Immature natural killer cell (primary cell): ENCODE measurements at regions not wholly inside any gene's neighbourhood (a gene's known extent, or its start where the extent isn't known, plus 50 kb on each side); places are given as distances from the start of the nearest gene placed in this dataset.

Experiments used
- DNase-seq, 3 donors: peaks; one replicate each; pipeline ENCODE4 v3.0.0; 2022; ENCODE audit warnings: mixed read lengths in 1 of 3
- H3K27ac Mint-ChIP-seq, 6 donors: one replicate each; pipeline ENCODE4 v1.8.0; 2020; ENCODE audit warnings: mixed read lengths in 6 of 6, mild to moderate bottlenecking in 5 of 6, inconsistent platforms in 4 of 6, moderate library complexity in 3 of 6
- H3K27me3 Mint-ChIP-seq, 3 donors: one replicate each; pipeline ENCODE4 v1.8.0; 2020 to 2021; ENCODE audit warnings: low read depth in 3 of 3, mild to moderate bottlenecking in 3 of 3, mixed read lengths in 3 of 3, moderate library complexity in 3 of 3, inconsistent platforms in 1 of 3
- H3K36me3 Mint-ChIP-seq, 3 donors: one replicate each; pipeline ENCODE4 v1.8.0; 2020; ENCODE audit warnings: mixed read lengths in 3 of 3, inconsistent platforms in 2 of 3, mild to moderate bottlenecking in 2 of 3
- H3K4me1 Mint-ChIP-seq, 2 donors: one replicate each; pipeline ENCODE4 v1.8.0; 2020; ENCODE audit warnings: inconsistent platforms in 2 of 2, mild to moderate bottlenecking in 2 of 2, mixed read lengths in 2 of 2, moderate library complexity in 1 of 2
- H3K4me3 Mint-ChIP-seq, 5 donors: one replicate each; pipeline ENCODE4 v1.8.0; 2020; ENCODE audit warnings: mild to moderate bottlenecking in 5 of 5, mixed read lengths in 5 of 5, inconsistent platforms in 3 of 5, moderate library complexity in 3 of 5
- H3K9me3 Mint-ChIP-seq, 6 donors: one replicate each; pipeline ENCODE4 v1.8.0; 2020; ENCODE audit warnings: mild to moderate bottlenecking in 6 of 6, mixed read lengths in 6 of 6, inconsistent platforms in 4 of 6, moderate library complexity in 3 of 6

DNA sequence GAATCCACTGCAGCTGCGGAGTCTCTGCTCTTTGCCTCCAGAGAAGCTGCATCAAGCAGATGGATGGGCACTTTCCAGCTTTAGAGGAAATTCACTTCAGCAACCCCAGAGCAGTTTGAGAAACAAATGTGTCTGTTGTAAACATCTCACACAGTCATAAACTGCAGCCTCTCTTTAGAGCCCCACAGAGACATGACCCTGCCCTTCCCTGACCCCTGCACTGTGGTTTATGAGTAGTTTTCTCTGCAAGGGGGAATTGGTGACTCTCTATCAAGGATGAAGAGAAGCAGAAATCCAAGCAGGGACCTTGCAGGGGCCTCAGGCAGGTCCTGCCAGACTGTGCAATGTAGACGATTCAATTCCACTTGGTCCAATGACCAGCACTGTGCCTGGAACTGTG lies 160.2 kb downstream of the SH2D4B start:
- Mint-ChIP-seq H3K4me3 (no peak overlapping the region), H3K36me3 (no peaks in the 10 kb centered on the region), H3K27ac (no peak overlapping the region), H3K9me3 (no peaks in the 10 kb centered on the region), H3K4me1 (no peaks in the 10 kb centered on the region), H3K27me3 (peaks cover 0 to 2% (median 0%) of the 10 kb centered on the region in 3 donors)
- no peak for DNase-seq

DNA sequence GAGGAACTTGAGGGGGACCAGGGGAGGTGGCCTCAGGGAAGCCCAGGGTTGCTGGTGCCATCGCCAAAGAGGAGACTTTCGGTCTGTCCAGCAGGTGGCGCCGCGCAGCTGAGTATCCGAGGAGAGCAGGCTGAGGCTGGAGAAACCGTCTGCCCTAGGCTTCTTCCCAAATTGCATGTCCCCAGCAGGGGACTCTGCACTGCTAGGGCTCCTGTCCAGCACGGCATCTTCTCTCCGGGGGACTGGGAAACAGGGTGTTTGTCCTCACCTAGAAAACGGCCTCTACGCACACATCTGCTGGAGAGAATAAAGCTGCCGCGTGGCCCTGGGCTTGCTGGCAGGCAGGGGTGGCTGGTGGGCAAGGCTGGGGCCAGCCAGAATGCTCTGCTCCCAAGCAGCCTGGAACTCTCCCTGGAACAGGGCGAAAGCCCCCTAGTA lies 161.9 kb downstream of the SH2D4B start:
- DNase-seq: peak; percentile 10 to 34 (median 19)
- H3K36me3 Mint-ChIP-seq: no peaks in the 10 kb centered on the region
- no peak overlapping the region for H3K4me3 Mint-ChIP-seq
- no peak overlapping the region for H3K27ac Mint-ChIP-seq
- no peaks in the 10 kb centered on the region for H3K4me1 Mint-ChIP-seq
- no peaks in the 10 kb centered on the region for H3K9me3 Mint-ChIP-seq
- peaks cover 0 to 2% (median 0%) of the 10 kb centered on the region in 3 donors for H3K27me3 Mint-ChIP-seq

DNA sequence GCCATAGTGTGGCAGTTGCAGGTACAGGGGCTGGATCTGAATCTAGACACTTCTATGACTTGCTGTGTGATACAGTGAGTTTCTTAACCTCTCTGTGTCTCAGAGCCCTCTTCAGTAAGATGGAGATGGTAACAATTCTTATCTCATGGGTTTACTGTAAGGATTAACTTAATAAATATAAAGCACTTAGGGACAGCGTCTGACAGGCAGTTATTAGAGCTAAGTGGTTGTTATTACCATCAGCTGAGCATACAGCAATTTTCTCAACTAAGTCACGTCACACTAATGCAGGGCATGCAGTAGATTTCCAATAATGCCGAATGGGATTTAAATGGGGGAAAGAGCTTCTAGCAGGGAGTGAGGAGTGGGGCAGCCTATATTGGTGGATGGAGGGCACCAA lies 162.6 kb downstream of the SH2D4B start:
- H3K36me3 Mint-ChIP-seq: no peaks in the 10 kb centered on the region
- no peak overlapping the region for H3K4me3 Mint-ChIP-seq
- H3K9me3 Mint-ChIP-seq: no peaks in the 10 kb centered on the region
- peaks cover 0 to 2% (median 0%) of the 10 kb centered on the region in 3 donors for H3K27me3 Mint-ChIP-seq
- DNase-seq: no peak
- H3K27ac Mint-ChIP-seq: no peak overlapping the region
- H3K4me1 Mint-ChIP-seq: no peaks in the 10 kb centered on the region

DNA sequence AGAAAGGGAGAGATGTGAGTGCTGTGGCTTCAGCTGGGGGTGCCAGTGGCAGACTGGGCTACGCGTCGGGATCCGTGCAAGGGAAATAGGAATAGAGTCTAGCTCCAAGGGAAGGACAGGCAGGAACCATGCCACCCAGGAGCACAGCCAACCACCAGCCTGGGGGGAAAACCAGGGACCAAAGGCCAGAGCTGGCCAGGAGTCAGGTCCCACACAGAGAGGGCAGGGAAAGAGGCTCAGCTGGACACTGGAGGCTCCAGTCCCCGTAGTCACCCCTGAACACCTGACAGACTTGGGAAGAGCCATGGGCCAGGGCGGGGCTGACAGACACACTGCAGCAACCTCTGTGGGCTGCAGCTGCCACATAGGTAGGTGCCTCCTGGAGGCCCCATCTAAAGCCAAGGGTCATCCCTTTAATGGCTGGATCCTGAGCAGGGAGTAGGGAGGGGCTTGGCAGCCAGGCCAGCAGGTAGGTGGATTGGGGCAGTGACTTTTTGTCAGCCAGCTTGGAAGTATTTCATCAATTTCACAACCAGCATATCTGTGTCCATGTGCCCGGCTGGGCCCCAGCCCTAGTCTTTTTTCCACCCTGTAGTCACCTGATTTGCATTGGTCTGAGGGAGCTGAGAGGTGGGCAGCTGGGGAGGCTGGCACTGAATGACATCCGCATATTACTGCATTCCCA lies 163.2 kb downstream of the SH2D4B start:
- no peaks in the 10 kb centered on the region for H3K4me1 Mint-ChIP-seq
- H3K27ac Mint-ChIP-seq: no peak overlapping the region
- H3K9me3 Mint-ChIP-seq: no peaks in the 10 kb centered on the region
- no peaks in the 10 kb centered on the region for H3K36me3 Mint-ChIP-seq
- peaks cover 0 to 2% (median 0%) of the 10 kb centered on the region in 3 donors for H3K27me3 Mint-ChIP-seq
- H3K4me3 Mint-ChIP-seq: no peak overlapping the region
- DNase-seq: no peak

DNA sequence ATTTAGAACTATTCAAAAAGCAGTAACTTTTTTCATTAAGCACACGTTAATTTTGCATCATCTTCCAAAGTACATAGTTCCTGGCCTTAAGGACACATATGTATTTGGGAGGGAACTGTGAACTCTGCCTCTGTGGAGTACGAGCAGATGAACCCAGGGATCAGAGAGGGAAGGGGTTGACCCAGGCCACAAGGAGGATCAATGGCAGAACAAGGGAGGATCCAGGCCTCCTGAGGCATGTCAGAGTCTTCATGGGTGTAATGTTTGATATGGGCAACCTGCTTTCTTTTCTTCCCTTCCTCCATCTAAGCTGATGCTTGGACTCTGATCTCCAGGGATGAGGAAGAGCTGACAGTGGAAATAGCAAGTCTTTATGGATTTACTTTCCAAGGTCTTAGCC lies 164.0 kb downstream of the SH2D4B start:
- H3K9me3 Mint-ChIP-seq: no peaks in the 10 kb centered on the region
- H3K4me1 Mint-ChIP-seq: no peaks in the 10 kb centered on the region
- peaks cover 0 to 2% (median 0%) of the 10 kb centered on the region in 3 donors for H3K27me3 Mint-ChIP-seq
- no peaks in the 10 kb centered on the region for H3K36me3 Mint-ChIP-seq
- H3K27ac Mint-ChIP-seq: no peak overlapping the region
- no peak for DNase-seq
- H3K4me3 Mint-ChIP-seq: no peak overlapping the region

DNA sequence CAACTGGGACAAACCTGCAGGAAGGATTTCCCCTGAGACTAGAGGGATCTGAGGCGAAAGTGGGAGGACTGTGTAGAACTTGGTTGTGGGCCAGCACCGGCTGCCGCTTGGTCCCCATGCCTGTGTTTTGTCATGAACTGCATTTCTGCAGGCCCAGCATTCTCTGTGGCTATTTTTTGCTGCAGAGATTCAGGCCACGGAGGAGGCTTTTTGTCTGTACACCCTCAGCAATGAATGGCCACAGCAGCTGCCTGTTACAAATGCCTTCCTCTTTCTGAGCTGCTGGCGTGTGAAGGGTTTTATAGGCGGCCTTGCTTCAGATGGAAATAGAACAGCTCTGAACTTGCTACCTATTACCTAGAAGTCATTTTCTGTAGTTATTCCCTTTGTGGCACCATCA lies 164.4 kb downstream of the SH2D4B start:
- Mint-ChIP-seq H3K27ac (no peak overlapping the region), H3K9me3 (no peaks in the 10 kb centered on the region), H3K36me3 (no peaks in the 10 kb centered on the region), H3K4me1 (no peaks in the 10 kb centered on the region), H3K4me3 (no peak overlapping the region), H3K27me3 (peaks cover 0 to 2% (median 0%) of the 10 kb centered on the region in 3 donors)
- no peak for DNase-seq

DNA sequence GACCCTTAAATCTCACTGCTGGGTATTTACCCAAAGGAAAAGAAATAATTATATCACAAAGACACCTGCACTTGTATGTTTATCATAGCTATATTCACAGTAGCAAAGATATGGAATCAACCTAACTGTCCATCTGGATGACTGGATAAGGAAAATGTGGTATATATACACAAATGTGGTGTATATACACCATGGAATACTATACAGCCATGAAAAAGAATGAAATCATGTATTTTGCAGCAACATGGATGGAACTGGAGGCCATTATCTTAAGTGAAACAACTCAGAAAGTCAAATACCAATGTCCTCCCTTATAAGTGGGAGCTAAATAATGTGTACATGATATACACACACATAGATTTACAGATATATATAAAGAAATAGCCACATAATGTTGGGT lies 168.2 kb downstream of the SH2D4B start:
- Mint-ChIP-seq H3K4me3 (no peak overlapping the region), H3K4me1 (no peaks in the 10 kb centered on the region), H3K27ac (no peak overlapping the region), H3K36me3 (no peaks in the 10 kb centered on the region), H3K27me3 (peaks cover 0 to 2% (median 2%) of the 10 kb centered on the region in 3 donors), H3K9me3 (no peaks in the 10 kb centered on the region)
- no peak for DNase-seq

DNA sequence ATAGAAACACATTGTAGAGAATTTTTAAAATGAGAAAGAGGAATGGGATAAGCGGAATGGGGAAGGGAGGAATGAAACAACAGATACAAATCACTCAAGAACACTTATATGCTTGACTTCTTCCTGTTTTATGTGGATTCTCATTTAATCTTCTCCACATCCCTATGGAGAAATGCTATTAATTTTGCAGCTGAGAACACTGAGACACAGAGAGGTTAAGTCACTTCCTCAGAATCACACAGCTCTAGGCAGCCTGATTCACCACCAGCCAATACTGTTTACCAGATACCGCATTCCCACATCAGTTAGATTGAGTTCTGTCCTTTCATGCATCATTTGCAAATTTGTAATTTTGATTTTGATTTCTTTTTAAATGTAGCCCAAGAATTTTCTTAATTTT lies 170.5 kb downstream of the SH2D4B start:
- H3K4me3 Mint-ChIP-seq: no peak overlapping the region
- no peaks in the 10 kb centered on the region for H3K36me3 Mint-ChIP-seq
- H3K27ac Mint-ChIP-seq: no peak overlapping the region
- H3K9me3 Mint-ChIP-seq: no peaks in the 10 kb centered on the region
- H3K27me3 Mint-ChIP-seq: peaks cover 0 to 2% (median 2%) of the 10 kb centered on the region in 3 donors
- H3K4me1 Mint-ChIP-seq: no peaks in the 10 kb centered on the region
- no peak for DNase-seq

DNA sequence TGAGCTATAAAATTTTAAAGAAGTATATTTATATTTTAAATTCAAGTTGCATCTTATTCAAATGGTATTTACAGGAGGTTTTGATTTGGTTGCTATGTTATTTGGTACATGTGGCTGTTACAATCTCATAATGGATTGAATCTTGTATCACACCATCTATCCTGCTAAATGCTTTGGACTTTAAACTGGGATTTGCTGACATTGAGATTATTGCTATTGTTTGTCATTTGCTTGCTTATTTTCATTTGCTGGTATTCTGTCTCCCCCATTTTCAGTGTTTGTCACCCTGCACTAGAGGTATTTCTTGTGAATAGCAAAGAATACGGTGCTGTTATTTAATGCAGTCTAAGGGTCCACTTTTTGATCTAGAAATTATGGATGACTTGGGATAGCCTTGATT lies 171.1 kb downstream of the SH2D4B start:
- no peak for DNase-seq
- Mint-ChIP-seq H3K4me3 (no peak overlapping the region), H3K9me3 (no peaks in the 10 kb centered on the region), H3K27ac (no peak overlapping the region), H3K36me3 (no peaks in the 10 kb centered on the region), H3K27me3 (peaks cover 0 to 2% (median 2%) of the 10 kb centered on the region in 3 donors), H3K4me1 (no peaks in the 10 kb centered on the region)

DNA sequence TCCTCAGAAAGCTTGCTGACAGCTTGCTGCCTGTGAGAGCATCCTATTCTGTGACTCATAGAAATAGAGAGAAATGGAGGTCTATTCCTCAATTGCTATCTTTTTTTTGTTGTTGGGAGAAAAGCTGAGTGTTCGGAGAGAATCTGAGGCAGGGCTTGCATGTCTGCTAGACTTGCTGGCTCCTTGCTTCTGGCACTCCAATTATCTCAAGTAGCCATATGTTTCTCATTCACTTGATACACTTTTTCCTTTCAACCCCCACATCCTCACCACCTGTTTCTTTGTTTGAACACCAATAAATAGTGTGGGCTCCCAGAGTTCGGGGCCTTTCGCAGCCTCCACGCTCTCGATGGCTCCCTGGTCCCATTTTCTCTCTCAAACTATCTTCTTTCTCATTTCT lies 172.2 kb downstream of the SH2D4B start:
- Mint-ChIP-seq H3K9me3 (no peaks in the 10 kb centered on the region), H3K4me1 (no peaks in the 10 kb centered on the region), H3K27ac (no peak overlapping the region), H3K4me3 (no peak overlapping the region), H3K36me3 (no peaks in the 10 kb centered on the region), H3K27me3 (peaks cover 0 to 2% (median 0%) of the 10 kb centered on the region in 3 donors)
- DNase-seq: no peak

DNA sequence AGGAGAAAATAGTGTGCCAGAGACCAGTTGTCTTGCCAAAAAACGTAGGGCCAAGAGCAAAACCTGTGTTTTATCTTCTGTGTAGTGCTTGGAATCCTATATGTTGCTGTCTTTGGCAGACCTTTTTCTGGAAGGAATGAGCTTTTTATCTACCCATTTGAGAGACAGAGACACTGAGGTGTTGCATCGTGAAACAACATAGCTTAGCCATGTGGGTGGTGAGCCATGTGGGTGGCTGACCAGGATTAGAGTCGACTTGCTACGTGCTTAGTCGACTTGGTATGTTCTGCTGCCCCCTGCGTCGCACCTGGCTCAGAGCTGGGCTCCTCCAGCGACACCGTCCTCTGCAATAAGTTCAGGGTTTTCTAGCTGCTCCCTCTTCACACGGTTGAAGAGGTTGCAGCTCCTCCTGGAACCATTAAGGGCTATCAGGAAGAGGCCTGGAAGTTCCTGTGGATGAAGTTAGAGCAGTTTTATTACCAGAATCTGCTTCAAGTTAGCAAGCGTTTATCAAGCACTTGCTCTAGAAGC lies 175.8 kb downstream of the SH2D4B start:
- DNase-seq: no peak
- H3K4me1 Mint-ChIP-seq: no peaks in the 10 kb centered on the region
- H3K27ac Mint-ChIP-seq: no peak overlapping the region
- no peak overlapping the region for H3K4me3 Mint-ChIP-seq
- peaks cover 0 to 2% (median 0%) of the 10 kb centered on the region in 3 donors for H3K27me3 Mint-ChIP-seq
- H3K36me3 Mint-ChIP-seq: no peaks in the 10 kb centered on the region
- H3K9me3 Mint-ChIP-seq: no peaks in the 10 kb centered on the region

DNA sequence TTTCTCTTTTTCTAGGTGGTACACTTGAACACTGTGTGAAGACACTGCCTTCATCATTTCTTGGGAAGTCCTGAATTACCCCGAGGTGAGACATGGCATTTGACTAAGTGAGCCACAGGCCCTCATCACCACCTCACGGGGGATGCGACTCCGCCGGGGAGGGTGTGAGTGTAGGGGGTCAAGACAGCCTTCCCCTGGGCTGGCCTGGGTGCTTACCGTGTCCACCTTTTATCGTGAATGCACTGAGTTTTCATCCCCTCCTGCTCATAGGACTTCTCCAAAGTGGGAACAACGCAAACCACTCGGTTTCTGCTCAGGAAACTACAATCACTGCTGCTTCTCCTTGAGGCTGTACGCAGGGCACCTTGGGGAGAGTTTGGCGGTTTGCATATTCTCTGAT lies 176.9 kb downstream of the SH2D4B start:
- no peak overlapping the region for H3K27ac Mint-ChIP-seq
- no peak for DNase-seq
- H3K27me3 Mint-ChIP-seq: peaks cover 0 to 2% (median 0%) of the 10 kb centered on the region in 3 donors
- no peaks in the 10 kb centered on the region for H3K9me3 Mint-ChIP-seq
- no peak overlapping the region for H3K4me3 Mint-ChIP-seq
- no peaks in the 10 kb centered on the region for H3K4me1 Mint-ChIP-seq
- H3K36me3 Mint-ChIP-seq: no peaks in the 10 kb centered on the region

DNA sequence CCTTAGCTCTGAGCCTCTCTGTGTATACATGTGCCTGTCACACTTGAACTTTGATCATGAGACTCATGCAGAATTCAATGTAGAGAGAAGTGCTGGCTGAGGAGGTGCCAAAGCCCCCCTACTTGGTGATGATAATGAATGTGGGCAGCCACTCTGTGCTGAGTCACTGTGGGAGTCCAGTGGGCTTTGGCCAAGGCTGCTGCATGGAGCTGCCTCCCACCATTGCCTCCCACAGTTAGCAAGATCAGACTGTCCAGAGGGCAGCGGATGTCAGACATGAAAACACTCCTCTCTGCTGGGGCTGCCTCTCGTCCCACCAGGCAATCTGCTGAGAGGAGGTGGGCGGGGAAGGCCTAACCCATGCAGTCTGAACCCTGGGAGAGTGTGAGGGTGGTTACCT lies 180.3 kb downstream of the SH2D4B start:
- Mint-ChIP-seq H3K4me1 (no peaks in the 10 kb centered on the region), H3K36me3 (no peaks in the 10 kb centered on the region)

DNA sequence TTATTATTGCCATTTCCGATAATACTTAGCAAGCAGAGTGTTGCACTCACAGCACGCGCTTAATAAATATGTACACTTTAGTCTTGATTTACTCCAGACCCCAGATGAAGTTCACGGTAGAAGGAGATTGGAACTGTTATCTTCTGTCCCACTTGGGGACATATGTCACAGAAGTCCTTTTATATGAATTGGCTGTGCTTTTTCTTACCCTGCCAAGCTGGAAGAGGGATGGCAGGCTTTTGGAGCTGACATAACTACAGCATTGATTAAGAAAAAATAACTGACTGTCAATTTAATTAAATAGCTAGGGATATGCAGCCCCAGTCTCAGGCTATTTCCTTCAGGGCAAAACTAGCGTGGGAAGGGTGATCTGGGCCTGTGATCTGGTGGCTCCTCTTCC lies 182.2 kb downstream of the SH2D4B start:
- Mint-ChIP-seq H3K27me3 (peaks cover 0 to 2% (median 0%) of the 10 kb centered on the region in 3 donors), H3K36me3 (no peaks in the 10 kb centered on the region), H3K4me3 (no peak overlapping the region), H3K4me1 (no peaks in the 10 kb centered on the region), H3K9me3 (peaks cover 0 to 1% (median 0%) of the 10 kb centered on the region in 6 donors), H3K27ac (no peak overlapping the region)
- no peak for DNase-seq

More for the DNA sequence above, 180.3 kb downstream of the SH2D4B start:
- H3K27me3 Mint-ChIP-seq: peaks cover 0 to 2% (median 0%) of the 10 kb centered on the region in 3 donors
- no peak for DNase-seq
- no peak overlapping the region for H3K27ac Mint-ChIP-seq
- no peak overlapping the region for H3K4me3 Mint-ChIP-seq
- H3K9me3 Mint-ChIP-seq: peaks cover 0 to 1% (median 0%) of the 10 kb centered on the region in 6 donors

DNA sequence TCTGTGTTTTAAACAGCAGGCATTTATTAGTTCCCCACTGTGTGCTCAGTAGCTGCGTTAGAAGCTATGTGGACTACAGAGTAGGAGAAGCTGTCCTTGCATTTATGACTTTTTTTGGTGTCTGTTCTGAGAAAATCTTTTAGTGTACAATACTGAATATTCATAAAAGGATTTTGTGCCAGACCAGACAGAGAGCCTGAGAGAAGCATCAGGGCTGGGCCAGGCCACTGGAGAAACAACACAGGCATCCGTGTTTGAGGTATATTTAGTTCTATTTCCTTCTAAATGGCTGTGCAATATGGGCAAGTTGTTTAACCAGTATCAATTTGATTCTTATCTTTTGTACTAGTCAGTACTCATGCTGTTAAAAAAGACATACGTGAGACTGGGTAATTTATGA lies 182.8 kb downstream of the SH2D4B start:
- H3K27ac Mint-ChIP-seq: no peak overlapping the region

More for the DNA sequence above, 182.8 kb downstream of the SH2D4B start:
- peaks cover 0 to 2% (median 0%) of the 10 kb centered on the region in 6 donors for H3K9me3 Mint-ChIP-seq
- DNase-seq: no peak
- no peaks in the 10 kb centered on the region for H3K4me1 Mint-ChIP-seq
- peaks cover 0 to 2% (median 0%) of the 10 kb centered on the region in 3 donors for H3K27me3 Mint-ChIP-seq
- H3K36me3 Mint-ChIP-seq: no peaks in the 10 kb centered on the region
- no peak overlapping the region for H3K4me3 Mint-ChIP-seq
